T-helper 9 cell (primary cell): ENCODE measurements at regions not wholly inside any gene's neighbourhood (a gene's known extent, or its start where the extent isn't known, plus 50 kb on each side); places are given as distances from the start of the nearest gene placed in this dataset.

Experiments used
- DNase-seq: peaks from one replicate; pipeline ENCODE4 v3.0.0-alpha.2; 2020

DNA sequence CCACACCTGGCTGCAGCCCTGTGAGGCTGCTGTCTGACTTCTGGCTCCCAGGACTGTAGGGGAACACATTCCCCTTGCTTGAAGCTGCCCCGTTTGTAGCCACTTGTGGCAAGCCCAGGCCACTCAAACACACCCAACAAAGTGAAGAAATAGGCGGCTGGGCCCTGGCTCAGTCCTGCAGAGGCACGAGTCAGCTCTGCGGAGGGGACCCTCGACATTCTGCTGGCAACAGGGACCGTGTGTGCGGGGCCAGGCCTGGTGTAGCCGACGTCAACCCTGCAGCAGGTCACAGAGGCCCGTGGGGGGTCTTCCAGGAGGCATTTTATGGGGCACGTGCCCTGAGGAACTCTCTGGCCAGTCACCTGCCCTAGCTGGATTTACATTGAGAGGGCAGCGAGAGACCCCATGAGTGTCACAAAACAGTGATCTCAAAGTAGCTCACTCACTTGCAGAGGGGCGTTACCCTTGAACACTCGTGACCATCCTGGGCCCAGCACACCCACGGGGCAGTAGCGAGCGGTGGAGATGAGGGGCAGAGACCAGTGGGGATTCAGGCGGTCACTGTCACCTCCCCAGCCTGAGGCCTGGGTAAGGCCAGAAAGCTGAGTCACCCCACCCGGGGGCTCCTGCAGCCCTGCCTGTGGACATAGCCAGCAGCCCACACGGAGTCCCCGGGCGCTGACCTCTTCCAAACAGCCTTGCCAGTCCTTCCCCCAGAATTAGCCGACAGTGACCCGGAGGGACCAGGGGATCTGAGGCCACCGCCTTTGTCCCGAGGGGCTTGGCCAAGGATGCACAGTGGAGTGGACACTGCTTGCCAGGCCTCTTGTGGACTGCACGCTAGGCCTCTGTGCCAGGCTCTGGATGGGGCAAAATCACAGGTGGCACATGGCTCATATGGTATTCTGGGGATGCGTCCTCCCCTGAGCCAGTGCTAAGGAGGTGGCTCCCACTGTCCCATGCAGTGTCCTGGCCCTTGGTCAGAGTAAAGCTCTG, 139.5 kb downstream of the CTTN start:
- no peak for DNase-seq

DNA sequence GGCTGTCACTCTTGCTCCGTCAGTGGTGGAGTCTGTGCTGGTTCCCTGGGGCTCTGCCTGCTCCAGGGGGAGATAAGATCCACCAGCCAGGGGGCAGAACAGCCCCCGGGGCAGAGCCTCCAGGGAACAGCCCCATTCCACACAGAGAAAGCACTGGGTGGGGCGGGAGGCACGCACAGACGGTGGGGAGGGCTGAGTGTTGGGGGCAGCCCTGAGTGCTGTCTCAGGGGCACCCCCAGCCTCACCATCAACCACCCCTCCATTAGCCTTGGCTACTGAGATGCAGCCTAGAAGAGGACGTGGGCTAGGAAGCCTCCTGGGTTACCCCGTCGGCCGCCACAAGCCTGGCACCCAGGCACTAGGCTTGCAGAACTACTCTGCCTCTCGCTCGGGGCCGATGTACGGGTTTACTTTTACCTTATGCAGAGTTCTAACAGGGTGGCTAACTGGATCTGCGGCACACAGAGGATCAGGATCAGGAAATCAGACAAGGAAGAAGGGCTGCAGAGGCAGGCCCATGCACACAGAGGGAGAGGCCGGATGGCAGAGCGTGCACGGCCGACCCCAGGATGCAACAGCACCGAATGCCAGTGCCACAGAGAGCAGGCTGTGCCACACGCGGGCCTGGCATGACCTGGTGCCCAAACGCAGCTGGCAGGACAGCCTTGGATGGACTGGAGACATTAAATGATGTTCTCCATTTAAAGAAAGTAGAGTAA, 140.5 kb downstream of the CTTN start:
- DNase-seq, result no peak

DNA sequence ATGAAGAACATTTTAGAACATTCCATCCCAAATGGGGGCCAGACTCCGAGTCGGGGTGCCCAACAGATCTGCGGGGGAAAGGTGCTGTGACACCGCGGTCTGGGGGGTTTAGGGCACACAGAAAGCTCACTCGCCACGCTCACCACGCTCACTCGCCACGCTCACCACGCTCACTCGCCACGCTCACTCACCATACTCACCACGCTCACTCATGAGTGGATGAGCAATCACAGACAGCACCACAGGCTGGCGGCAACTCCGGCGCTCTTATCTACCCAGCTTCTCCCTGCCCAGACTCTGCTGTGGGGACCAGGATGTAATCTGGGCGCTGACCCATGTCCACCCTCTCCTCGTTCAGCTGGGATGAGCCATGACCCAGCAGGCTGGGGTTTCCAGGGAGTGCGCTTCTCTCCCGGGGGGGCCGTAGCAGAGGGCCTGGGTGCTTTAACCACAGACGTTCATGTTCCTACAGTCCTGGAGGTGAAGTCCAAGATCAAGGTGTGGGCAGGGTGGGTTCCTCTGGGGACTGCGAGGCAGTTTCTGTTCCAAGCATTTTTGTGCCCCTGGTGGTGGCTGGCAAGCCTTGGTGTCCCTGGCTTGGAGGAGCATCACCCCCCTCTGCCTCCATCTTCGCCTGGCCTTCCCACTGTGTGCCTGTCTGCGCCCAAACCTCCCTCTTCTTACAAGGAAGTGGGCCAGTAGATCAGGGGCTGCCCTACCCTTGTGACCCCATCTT, 141.2 kb downstream of the CTTN start:
- no peak for DNase-seq

DNA sequence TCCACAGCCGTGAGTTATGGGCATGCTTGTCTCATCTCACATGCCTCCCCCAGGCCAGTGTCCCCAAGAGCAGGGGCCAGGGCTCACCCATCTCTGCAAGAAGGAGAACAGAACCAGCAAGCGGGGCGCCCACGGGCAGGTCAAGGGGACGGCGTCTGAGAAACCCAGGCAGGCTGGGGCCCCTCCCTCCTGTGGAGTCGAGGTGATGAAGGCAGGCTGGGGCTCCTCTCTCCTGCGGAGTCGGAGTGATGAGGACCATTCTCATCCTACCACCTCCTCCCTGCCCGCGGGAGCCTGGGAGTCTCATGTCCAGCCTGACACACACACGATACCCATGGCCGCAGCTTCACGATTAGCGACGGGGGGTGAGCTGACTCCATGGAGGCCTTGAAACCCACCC, 141.9 kb downstream of the CTTN start:
- no peak for DNase-seq

DNA sequence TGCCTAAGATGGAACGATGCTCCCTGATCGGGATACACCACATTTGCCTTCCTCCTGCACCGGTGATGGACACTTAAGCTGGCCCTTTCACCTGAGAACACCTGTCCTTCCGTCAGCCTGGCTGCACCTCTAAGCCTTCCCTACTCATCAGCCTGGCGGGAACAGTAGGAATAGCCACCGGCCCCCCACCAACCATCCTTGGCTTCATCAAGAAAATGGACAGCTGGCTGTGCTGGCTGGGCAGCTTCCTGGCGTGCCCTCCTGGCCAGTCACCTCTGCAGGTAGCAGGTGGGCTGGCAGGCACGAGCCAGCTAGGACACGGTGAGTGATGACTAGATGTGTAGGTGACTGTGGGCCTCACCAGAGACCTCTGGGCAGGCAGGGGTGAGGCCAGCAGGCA, 142.8 kb downstream of the CTTN start:
- no peak for DNase-seq

DNA sequence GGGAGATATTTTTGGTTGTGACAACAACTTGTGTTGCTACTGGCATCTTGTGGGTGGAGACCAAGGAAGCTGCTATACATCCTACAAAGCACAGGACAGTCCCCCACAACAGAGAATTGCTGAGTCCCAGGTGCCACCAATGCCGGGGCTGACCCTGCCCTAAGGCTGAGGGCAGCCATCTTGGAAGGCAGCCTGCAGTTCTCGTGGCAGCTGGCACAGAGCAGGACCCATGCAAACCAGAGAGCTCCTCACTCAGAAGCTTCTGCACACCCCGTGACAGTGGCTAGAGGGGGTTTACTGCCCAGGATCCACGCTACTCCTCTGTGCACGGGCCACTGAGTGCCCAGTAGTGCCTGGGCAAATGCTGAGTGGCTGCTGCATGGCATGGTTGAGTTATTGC, 143.4 kb downstream of the CTTN start:
- no peak for DNase-seq

DNA sequence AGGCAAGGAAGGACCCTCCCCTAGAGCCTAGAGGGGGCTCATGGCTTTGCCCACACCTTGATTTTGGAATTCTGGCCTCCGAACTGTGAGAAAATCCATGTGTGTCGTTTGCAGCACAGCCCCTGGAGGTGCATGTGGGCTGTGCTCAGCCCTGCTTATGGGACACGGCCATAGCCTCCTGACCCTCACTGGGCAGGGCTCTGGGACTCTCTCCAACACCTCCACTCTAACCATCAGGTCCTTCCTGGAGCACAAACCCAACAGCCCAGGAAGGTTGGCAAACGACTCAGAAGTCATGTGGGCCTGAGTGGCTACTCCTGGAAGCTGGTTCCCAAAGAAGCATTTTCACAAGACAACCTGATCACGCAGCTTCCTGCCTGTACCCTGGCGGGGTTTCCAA, 144.1 kb downstream of the CTTN start:
- no peak for DNase-seq

DNA sequence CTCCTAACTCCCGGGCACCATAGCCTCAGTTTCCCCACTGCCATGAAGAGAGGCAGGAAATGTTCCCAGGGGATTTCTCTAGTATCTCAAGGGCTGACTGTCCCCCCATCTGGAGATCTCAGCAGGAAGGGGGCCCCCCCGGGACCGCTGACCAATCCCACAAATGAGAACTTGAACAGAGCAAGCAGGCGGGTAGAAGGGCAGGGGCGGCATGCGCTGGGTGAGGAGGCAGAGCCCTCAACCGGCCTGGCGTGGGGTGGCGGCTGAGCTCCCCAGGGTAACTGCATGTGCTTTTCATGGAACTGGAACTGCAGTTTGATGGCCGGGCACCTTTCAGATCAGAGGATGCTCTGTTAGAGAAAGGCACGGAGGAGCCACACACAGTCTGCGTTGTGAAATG, 144.5 kb downstream of the CTTN start:
- DNase-seq, result no peak

DNA sequence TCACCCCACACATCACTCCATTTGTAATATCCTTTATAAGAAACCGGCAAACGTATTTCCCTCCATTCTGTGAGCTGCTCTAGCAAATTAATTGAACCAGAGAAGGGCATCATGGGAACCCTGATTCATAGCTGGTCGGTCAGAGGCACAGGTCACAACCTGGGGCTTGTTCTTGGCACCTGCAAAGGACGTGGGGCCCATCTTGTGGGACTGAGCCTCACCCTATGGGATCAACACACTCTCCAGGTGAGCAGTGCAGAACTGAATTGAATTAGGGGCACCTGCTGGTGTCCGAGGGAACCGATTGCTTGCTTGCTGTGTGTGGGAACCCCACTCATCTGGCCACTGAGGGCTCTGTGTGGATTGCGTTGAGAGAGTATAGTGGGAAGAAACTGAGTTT, 145.3 kb downstream of the CTTN start:
- DNase-seq, result no peak

DNA sequence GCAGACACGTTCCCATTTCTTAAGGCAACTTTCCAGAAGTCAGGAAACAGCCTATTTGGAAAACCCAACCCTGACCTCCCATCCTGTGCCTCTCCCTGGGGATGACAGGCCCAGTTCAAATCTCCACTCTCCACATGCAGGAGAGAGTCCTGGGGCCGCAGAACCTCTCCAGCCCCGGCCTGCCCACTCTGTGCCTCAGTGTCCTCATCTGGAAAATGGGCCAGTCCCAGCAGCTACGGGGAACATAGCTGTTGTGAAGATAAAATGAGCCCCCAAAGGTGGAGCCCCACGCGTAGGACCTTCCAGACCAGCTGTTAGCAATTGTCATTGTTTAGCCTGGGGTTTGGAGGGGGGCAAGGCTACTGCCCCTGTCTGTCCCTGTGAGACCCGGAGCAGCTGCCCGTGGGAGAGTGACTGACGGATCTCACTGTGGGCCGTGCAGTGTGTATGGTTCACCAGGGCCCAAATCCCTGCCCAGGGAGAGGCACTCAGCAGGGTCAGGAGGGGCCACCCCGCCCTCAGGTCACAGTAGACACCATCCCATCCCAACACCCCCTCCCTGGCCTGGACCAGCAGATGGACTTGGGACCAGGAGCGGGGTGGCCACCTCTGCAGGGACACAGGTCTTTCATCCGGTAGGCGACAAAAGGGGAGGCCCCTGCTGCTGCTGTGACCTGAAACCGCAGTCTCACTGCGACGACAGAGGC, 145.9 kb downstream of the CTTN start:
- DNase-seq, result no peak

DNA sequence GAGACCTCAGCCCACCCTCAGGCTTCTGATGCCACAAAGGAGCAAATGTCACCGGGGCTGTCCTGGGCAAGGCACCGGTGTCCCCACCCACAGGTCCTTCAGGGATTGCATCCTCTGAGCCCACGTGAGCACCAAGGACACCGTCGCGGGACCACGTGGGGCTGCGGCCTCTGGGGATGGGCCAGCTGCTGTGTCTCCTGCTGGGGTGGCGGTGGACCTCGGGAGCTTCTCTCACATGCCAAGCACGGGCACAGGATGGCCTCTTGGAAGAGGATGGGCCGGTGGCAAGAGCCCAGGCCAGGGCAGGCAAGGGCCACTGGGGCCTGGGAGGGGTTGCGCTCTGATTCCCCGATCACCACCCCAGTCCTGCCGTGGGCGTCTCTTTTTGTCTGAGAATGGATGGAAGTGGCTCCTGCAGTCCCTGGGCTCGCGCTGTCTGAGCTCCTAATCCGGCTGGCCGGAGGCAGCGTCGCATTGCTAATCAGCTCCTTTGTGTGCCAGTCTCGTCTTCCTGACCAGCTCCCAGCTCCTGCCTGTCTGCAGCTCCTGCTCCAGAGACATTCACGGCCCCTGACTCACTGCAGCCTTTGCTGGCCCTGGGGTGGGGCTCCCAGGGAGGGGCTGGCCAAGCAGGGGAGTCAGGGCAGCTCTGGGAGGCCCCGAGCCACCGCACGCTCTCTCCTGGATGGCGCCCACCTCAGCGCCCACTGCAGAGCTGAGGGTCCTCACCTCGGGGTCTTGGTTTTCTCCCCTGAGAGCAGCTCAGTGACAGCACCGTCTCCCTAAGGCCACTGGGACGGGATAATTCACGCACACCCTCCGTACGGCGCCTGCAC, 146.7 kb downstream of the CTTN start:
- DNase-seq, result no peak

DNA sequence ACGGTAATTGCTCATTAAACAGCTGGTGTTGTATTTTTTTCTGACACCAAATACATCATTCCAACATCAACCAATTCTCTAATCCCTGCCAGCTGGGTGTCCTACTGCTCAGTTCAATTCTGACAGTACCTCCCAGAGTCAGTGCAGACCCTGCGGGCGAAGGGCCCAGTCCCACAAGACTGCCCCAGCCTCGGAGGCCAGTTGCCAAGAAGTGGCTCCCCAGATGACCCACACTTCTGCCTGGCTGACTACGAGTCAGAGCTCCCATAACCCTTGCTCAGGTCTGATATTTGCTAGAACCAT, 147.2 kb downstream of the CTTN start:
- no peak for DNase-seq

DNA sequence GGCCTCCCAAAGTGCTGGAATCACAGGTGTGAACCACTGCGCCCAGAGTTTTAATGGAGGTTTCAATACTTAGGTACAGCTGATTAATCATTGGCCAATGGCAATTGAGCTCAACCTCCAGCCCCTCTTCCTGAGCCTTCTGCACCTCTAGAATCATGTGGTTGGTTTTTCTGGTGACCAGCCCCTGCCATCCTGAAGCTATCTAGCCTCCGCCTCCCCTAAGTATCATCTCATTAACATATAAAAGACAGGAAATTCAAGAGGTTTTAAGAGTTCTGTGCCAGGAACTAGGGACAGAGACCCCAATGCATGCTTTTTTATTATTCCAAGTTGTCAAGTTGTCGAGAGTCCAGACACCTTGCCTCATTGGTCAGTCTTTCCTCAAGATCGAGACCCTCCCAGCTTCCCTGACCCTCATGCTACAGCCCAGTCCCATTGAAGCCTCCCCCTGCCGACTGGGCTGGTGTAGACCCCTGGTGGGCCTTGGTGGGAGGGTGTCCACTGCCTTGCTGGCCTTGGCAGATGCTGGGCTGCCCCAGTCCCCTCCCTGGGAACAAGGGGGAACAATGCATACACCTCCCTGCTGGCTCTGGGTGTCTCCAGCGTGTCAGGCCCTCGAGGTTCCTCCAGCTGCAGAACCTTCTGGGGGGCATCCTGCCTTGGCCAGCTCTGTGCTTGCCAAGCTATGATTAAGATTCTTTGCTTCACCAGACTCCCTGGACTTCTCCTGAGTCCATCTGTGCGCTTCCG, 148.0 kb downstream of the CTTN start:
- no peak for DNase-seq

DNA sequence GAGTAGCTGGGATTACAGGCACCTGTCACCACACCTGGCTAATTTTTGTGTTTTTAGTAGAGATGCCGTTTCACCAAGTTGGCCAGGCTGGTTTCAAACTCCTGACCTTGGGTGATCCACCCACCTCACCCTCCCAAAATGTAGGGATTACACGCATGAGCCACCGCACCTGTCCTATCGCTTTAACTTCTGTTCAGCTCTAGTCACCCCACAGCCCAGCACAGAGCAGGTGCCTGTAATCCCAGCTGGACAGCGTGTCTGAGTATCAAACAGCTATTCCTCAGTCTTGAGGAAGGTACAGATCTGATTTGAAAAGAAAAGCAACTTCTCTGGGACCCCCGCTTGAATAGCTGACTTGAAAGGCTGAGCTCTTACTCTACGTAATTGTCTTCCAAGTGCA, 149.1 kb downstream of the CTTN start:
- DNase-seq, result no peak

DNA sequence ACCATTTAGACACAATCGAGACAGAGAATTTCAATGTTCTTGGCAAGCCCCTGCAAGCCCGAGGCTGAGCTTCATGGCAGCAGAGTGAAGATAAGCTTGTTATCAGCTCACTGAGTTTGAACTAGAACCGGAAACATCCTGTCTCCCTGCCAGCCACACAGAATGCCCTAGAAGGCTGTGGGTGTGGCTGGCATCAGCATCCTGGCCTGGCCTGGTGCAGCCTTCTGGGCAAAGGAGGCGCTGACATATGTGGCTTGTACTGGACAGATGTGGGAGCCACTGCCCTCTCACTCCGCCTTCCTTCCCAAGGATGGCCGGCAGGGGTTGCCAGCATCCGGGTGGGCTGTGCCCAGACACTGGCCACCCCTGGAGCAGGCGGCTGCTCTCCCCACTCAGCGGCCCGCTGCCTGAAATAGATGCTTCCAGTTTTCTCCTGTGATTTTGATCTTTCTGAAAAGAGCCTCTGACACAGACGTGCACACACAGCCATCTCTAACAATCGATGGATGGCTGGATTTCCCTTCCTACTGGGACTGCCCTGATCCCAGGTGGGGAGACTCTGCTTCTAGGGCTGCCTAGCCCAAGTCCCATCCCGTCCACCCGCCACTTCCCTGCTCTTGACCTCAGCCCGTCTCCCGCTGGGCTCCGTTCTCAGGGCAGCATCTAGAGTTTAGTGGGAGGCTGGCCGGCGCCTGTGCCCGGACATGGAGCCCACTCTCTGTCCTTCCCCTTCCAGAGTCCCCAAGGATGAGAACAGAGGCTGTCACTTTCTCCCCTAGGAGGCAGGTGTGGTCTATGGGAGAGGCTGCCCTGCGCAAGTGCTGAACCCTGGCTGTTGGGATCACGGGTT, 149.7 kb downstream of the CTTN start:
- no peak for DNase-seq

DNA sequence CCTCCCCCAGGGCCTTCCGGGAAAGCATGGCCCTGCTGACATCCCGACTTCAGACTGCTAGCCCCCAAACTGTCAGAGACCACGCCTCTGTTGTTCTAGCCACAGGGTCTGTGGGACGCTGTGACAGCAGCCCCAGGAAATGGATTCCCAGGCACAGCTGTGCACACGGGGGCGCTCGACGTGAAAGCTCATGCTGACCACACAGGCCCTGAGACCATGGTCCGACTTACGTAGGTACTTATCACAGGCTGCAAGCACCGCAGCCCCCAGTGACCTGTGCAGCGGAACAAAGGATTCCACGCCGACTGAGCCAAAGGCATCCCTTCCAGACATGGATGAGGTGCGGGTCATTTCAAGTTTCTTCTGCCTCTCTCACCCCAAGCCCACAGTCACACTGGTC, 150.6 kb downstream of the CTTN start:
- no peak for DNase-seq

DNA sequence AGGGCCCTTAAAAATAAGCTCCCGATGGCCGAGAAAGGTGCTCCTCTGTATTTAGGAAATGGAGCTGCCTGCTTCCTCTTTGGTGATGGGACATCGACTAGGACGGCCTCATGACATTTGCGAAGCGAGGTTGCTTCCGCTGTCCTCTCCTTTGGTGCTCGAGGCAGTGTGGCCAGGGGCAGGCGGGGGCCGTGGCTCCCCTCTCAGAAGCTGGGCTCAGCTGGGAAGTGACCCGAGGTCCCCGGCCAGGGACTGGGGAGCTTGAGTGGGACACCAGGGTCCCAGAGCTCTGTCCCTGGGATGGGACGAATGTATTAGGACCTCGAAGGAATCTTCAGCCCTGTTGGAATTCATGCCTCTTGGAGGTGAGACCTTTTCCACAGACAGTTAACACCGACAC, 151.1 kb downstream of the CTTN start:
- DNase-seq, result no peak

DNA sequence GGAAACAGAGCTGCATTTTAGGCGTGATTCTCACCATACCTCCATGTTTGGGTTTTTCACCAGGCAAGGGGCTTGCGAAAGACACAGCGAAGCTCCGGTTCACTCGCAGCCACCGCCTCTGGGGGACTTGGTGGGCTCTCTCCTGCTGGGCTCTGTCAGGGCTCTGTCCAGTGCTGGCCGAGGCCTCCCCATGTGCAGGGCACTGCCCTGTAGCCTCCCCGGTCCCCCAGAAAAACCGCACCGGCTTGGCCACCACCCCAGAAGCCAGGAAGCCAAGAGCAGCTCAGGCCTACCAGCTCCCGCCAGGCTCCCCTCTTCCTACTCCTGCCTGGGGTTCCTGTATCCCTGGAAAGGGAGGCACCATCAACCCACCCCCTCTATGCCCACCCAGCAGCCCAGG, 151.5 kb downstream of the CTTN start:
- no peak for DNase-seq

DNA sequence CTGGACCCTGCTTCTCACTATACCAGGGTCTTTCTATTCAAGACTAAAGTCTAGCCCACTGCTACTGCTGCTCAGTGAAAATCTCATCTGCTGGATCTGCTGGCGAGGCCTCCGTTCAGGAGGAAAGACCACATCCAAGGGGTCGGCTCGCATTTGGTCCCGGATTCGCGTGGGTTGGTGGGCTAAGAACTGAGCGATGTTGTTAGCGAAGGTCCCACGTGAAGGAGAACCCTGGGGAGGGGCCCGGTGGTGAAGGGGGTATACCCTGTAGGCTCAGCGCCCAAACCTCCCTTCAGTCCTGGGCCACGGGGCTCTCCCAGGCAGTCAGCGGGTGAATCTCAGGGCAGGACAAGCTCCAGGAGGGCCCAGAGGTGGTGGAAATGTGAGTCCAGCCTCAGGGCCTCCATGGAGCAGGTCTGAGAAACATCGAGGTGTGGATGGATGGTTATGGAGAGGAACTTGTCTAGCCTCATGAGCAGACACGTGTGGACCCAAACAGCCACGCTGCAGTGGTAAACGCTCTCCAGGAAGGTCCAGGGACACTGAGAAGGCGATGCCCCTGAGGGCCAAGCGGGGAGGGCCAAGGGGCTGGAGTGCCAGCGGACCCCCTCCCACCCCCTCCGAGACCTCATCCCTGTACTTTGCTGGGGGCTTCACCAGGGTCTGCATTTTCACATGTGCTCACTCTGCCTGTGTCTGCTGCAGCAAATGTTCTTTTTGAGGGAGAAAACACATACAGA, 152.3 kb downstream of the CTTN start:
- no peak for DNase-seq
